IMR-90 (cell line): ENCODE measurements at regions not wholly inside any gene's neighbourhood (a gene's known extent, or its start where the extent isn't known, plus 50 kb on each side); places are given as distances from the start of the nearest gene placed in this dataset.
A peak's percentile ranks its signal among the peaks of the same experiment; 100 is the strongest.

Source experiments
- ATAC-seq: fragments of 200-7000 bp; cut with Tn5 transposase; 2 replicates; pipeline ENCODE4 v1.9.1; 2020; ENCODE audit warnings: low read depth, mild to moderate bottlenecking, moderate library complexity
- BruUV-seq: library from RNA; stranded (reverse); fragments of 400-500 nt; replicated peaks from 2 replicates; lab custom pipeline; 2021; lab: Mats Ljungman, UMichigan
- CTCF ChIA-PET: fragments of 300-600 bp; formaldehyde crosslinking; extraction: SDS; loops from one replicate; lab custom pipeline; 2021; ENCODE audit warnings: antibody characterized with exemption; lab: Yijun Ruan, JAX
- POLR2A ChIA-PET: fragments of 300-600 bp; sonication (Branson Sonifier 250); formaldehyde crosslinking; loops from one replicate; lab custom pipeline; 2022; ENCODE audit warnings: antibody characterized with exemption; ENCODE audit not compliant: unreplicated experiment; lab: Charles Lee
- DNase-seq: peaks from one replicate; pipeline ENCODE4 v3.0.0; 2013
- H2AFZ ChIP-seq: replicated peaks from 2 replicates; pipeline ENCODE3; 2013; ENCODE audit warnings: low read length, mild to moderate bottlenecking; ENCODE audit not compliant: poor library complexity
- H2AK5ac ChIP-seq: 2 replicates; pipeline ENCODE4 v1.6.1; 2013; ENCODE audit warnings: low read depth, low read length, inconsistent platforms
- H2AK9ac ChIP-seq: replicated peaks from 2 replicates; pipeline ENCODE3; 2013; ENCODE audit warnings: mild to moderate bottlenecking, low read depth, low read length, moderate library complexity; ENCODE audit not compliant: poor library complexity
- H2BK120ac ChIP-seq: 2 replicates; pipeline ENCODE4 v1.6.1; 2013; ENCODE audit warnings: low read depth, low read length, inconsistent platforms
- H2BK15ac ChIP-seq: 3 replicates; pipeline ENCODE4 v1.6.1; 2013; ENCODE audit warnings: low read depth, low read length, inconsistent platforms
- H2BK20ac ChIP-seq: 2 replicates; pipeline ENCODE4 v1.6.1; 2013; ENCODE audit warnings: low read depth, mild to moderate bottlenecking, inconsistent platforms, low read length, moderate library complexity
- H2BK5ac ChIP-seq: 2 replicates; pipeline ENCODE4 v1.6.1; 2013; ENCODE audit warnings: mild to moderate bottlenecking, low read depth, low read length, inconsistent platforms; ENCODE audit not compliant: poor library complexity, severe bottlenecking
- H3K14ac ChIP-seq: replicated peaks from 2 replicates; pipeline ENCODE4 v1.6.1; 2013; ENCODE audit warnings: low read depth, low read length, inconsistent platforms
- H3K18ac ChIP-seq: 2 replicates; pipeline ENCODE4 v1.6.1; 2013; ENCODE audit warnings: low read depth, low read length, control low read depth
- H3K23ac ChIP-seq: 2 replicates; pipeline ENCODE4 v1.6.1; 2013; ENCODE audit warnings: low read depth, low read length, inconsistent platforms
- H3K27ac ChIP-seq: 2 replicates; pipeline ENCODE4 v1.5.1; 2013; ENCODE audit warnings: mild to moderate bottlenecking, control low read depth, low read length; ENCODE audit not compliant: insufficient read depth
- H3K27me3 ChIP-seq: 2 replicates; pipeline ENCODE4 v1.6.1; 2013; ENCODE audit warnings: low read length; ENCODE audit not compliant: control insufficient read depth, insufficient read depth
- H3K36me3 ChIP-seq: 2 replicates; pipeline ENCODE4 v1.6.1; 2013; ENCODE audit warnings: low read length, mixed read lengths; ENCODE audit not compliant: control insufficient read depth, insufficient read depth
- H3K4ac ChIP-seq: 2 replicates; pipeline ENCODE4 v1.6.1; 2013; ENCODE audit warnings: low read depth, low read length, inconsistent platforms
- H3K4me1 ChIP-seq: 2 replicates; pipeline ENCODE4 v1.6.1; 2013; ENCODE audit warnings: low read length, mixed read lengths; ENCODE audit not compliant: control insufficient read depth, insufficient read depth
- H3K4me2 ChIP-seq: 2 replicates; pipeline ENCODE4 v1.6.1; 2013; ENCODE audit warnings: low read depth, mild to moderate bottlenecking, control low read depth, low read length, moderate library complexity
- H3K4me3 ChIP-seq: 2 replicates; pipeline ENCODE4 v1.5.1; 2013; ENCODE audit warnings: low read depth, mild to moderate bottlenecking, control low read depth, low read length, moderate library complexity; ENCODE audit not compliant: insufficient read depth
- H3K56ac ChIP-seq: 2 replicates; pipeline ENCODE4 v1.6.1; 2013; ENCODE audit warnings: low read length, inconsistent platforms; ENCODE audit not compliant: insufficient read depth; ENCODE audit errors: extremely low read depth
- H3K79me1 ChIP-seq, 2 experiments: 2 replicates each; pipeline ENCODE4 v1.6.1; 2013; ENCODE audit warnings: low read length in 2 of 2, inconsistent platforms in 1 of 2, low read depth in 1 of 2
- H3K9ac ChIP-seq: 2 replicates; pipeline ENCODE4 v1.6.1; 2013; ENCODE audit warnings: low read depth, low read length, control low read depth
- H3K9me1 ChIP-seq: 2 replicates; pipeline ENCODE4 v1.6.1; 2013; ENCODE audit warnings: low read length, inconsistent platforms; ENCODE audit not compliant: insufficient read depth
- H3K9me3 ChIP-seq: 2 replicates; pipeline ENCODE4 v1.6.1; 2013; ENCODE audit warnings: low read length; ENCODE audit not compliant: control insufficient read depth, insufficient read depth
- H4K20me1 ChIP-seq: 2 replicates; pipeline ENCODE4 v1.6.1; 2013; ENCODE audit warnings: low read length, inconsistent platforms; ENCODE audit not compliant: insufficient read depth
- H4K5ac ChIP-seq: 2 replicates; pipeline ENCODE4 v1.6.1; 2013; ENCODE audit warnings: mild to moderate bottlenecking, low read depth, low read length, control low read depth
- H4K8ac ChIP-seq, 2 experiments: 2 replicates each; pipeline ENCODE4 v1.6.1; 2013; ENCODE audit warnings: low read depth in 2 of 2, low read length in 2 of 2, control low read depth in 1 of 2, inconsistent platforms in 1 of 2
- H4K91ac ChIP-seq: 2 replicates; pipeline ENCODE4 v1.6.1; 2013; ENCODE audit warnings: low read depth, low read length, inconsistent platforms; ENCODE audit not compliant: insufficient read depth
- CEBPB ChIP-seq: IDR thresholded peaks from 2 replicates; pipeline ENCODE4 v1.6.1; 2012; ENCODE audit warnings: low read depth, low read length, improper control_type of control experiment
- POLR2A ChIP-seq: IDR thresholded peaks from 2 replicates; pipeline ENCODE4 v1.6.1; 2012; ENCODE audit warnings: mild to moderate bottlenecking, low read depth, low read length
- RFX5 ChIP-seq: IDR thresholded peaks from 2 replicates; pipeline ENCODE4 v1.8.0; 2012; ENCODE audit warnings: low read depth, mild to moderate bottlenecking, low read length, moderate library complexity
- SMC3 ChIP-seq: fragments of 150-350 bp; IDR thresholded peaks from 2 replicates; pipeline ENCODE4 v1.6.1; 2016; ENCODE audit warnings: low read depth, mild to moderate bottlenecking, antibody characterized with exemption, low read length, moderate library complexity
- WGBS, 2 experiments: methylation state at CpG; one replicate each; pipeline versions ENCODE4 v1.1.5 to v1.1.7; 2013; ENCODE audit warnings: missing lambda C conversion rate in 2 of 2; ENCODE audit not compliant: insufficient read length in 1 of 2; ENCODE audit errors: extremely low coverage in 2 of 2; 5-methylcytosine and 5-hydroxymethylcytosine counted together
- dilution Hi-C: fragments of 300-500 bp; cut with HindIII; formaldehyde crosslinking; loops from one replicate; pipeline ENCODE4 v1.14.3; 2018; ENCODE audit warnings: low sequenced_read_pairs; ENCODE audit not compliant: unreplicated experiment
- in situ Hi-C: fragments of 300-500 bp; cut with MboI; formaldehyde crosslinking; loops from 3 replicates; pipeline ENCODE4 v1.14.3; 2019; ENCODE audit warnings: low sequenced_read_pairs, inconsistent platforms, mixed read lengths
- intact Hi-C: fragments of 100-400 bp; cut with micrococcal nuclease; formaldehyde crosslinking; loops from 2 replicates; pipeline ENCODE4 v1.10.0; 2022
- TF ChIP-seq, protein P1 (sequence below): fragments of 150-350 bp; IDR thresholded peaks from 2 replicates; pipeline ENCODE4 v1.6.1; 2017; ENCODE audit warnings: mild to moderate bottlenecking, antibody characterized with exemption, low read length, low read depth

DNA sequence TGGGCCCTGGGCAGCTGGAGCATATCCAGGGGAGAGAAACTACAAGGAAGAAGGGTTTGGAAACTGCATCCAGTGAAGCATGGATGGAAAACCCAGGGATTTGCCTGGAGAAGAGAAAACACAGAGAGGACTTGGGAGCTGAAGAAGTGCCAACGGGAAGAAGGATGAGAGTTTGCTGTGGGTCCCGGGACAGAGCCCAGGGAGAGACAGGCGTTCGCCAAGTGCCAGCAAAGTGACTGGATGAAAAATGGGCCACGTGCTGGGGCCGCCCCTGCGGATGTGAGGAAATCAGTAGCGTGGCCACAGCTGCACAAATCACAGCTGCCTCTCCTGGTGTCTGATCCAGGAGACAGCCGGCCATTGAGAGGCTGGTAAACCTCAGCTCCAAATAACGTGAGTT is 70.4 kb downstream of the HES1 start:
- Histone ChIP-seq H3K56ac (no peak overlapping the region), H3K9me3 (no peaks in the 10 kb centered on the region; the same call in 1 of the 2 replicates), H3K4ac (no peak overlapping the region), H2BK20ac (no peak overlapping the region), H3K36me3 (no peaks in the 10 kb centered on the region), H2AK5ac (no peak overlapping the region), H2AFZ (no peak overlapping the region), H4K5ac (no peak overlapping the region), H3K4me1 (no peaks in the 10 kb centered on the region), H2AK9ac (no peak overlapping the region), H2BK15ac (no peak overlapping the region), H3K27me3 (peaks cover 49% of the 10 kb centered on the region), H3K27ac (no peak overlapping the region), H3K9ac (no peak overlapping the region), H3K4me3 (no peak overlapping the region), H3K79me1 (no peaks in the 10 kb centered on the region), H3K9me1 (no peaks in the 10 kb centered on the region), H4K20me1 (no peaks in the 10 kb centered on the region), H3K4me2 (no peak overlapping the region), H3K18ac (no peak overlapping the region), H3K23ac (no peak overlapping the region), H2BK5ac (no peak overlapping the region), H4K91ac (no peak overlapping the region), H4K8ac (no peak overlapping the region), H2BK120ac (no peak overlapping the region), H3K14ac (no peak overlapping the region)
- ATAC-seq = no peak
- DNase-seq = peak; percentile 2
- no peak for TF ChIP-seq CEBPB
- TF ChIP-seq, protein P1, sequence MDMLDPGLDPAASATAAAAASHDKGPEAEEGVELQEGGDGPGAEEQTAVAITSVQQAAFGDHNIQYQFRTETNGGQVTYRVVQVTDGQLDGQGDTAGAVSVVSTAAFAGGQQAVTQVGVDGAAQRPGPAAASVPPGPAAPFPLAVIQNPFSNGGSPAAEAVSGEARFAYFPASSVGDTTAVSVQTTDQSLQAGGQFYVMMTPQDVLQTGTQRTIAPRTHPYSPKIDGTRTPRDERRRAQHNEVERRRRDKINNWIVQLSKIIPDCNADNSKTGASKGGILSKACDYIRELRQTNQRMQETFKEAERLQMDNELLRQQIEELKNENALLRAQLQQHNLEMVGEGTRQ = peak; percentile 36; the same call in 1 of the 2 replicates
- TF ChIP-seq POLR2A = no peak
- TF ChIP-seq SMC3 = no peak
- TF ChIP-seq RFX5 = no peak
- intact Hi-C loops = no loop called here
- CTCF ChIA-PET = interaction anchor here (0.7 kb wide), 1 partner anchor 741 kb away, joined by 3 read pairs; no protein-coding TSS in a partner anchor
- dilution Hi-C loops = no loop called here
- in situ Hi-C loops = no loop called here
- POLR2A ChIA-PET = no interaction called here
- BruUV-seq = no TSS peak
- 2% methylated on average over 6 of the region's 10 CpGs; no CpG with 5 or more reads in 1 of the 2 experiments for WGBS, 2 experiments
